GM12865 (cell line): ENCODE measurements at regions not wholly inside any gene's neighbourhood (a gene's known extent, or its start where the extent isn't known, plus 50 kb on each side); places are given as distances from the start of the nearest gene placed in this dataset.

Experiments used
- DNase-seq: peaks from one replicate; pipeline ENCODE4 v3.0.0; 2010; ENCODE audit warnings: low read depth
- H3K4me3 ChIP-seq: 2 replicates; pipeline ENCODE4 v1.5.1; 2011; ENCODE audit warnings: mild to moderate bottlenecking, low read depth, low read length, control low read depth
- TF ChIP-seq, protein P1 (sequence below): IDR thresholded peaks from 2 replicates; pipeline ENCODE4 v1.5.1; 2011; ENCODE audit warnings: low read length, control low read depth, low read depth, inconsistent platforms; ENCODE audit not compliant: insufficient read depth; ENCODE audit errors: missing control alignments

DNA sequence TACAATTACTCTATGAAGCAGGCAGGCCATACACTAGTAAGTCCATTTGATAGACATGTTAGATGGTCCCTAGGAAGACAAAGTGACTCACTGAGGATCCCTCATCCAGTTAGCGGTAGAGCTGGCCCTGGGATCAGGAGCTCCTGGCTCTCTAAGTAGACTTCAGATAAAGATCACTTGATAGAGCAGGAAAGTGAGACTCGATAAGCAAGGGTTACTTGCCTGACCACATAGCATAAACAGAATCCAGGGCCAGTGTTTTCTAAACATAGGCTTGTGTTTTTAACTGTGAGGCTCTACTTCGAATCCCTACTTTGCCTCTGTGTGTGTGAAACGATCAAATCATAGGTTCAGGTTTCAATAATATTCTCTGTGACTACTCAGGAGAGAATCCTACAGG lies 355.2 kb upstream of the TRIB2 start:
- H3K4me3 ChIP-seq, result no peak overlapping the region
- TF ChIP-seq, protein P1, sequence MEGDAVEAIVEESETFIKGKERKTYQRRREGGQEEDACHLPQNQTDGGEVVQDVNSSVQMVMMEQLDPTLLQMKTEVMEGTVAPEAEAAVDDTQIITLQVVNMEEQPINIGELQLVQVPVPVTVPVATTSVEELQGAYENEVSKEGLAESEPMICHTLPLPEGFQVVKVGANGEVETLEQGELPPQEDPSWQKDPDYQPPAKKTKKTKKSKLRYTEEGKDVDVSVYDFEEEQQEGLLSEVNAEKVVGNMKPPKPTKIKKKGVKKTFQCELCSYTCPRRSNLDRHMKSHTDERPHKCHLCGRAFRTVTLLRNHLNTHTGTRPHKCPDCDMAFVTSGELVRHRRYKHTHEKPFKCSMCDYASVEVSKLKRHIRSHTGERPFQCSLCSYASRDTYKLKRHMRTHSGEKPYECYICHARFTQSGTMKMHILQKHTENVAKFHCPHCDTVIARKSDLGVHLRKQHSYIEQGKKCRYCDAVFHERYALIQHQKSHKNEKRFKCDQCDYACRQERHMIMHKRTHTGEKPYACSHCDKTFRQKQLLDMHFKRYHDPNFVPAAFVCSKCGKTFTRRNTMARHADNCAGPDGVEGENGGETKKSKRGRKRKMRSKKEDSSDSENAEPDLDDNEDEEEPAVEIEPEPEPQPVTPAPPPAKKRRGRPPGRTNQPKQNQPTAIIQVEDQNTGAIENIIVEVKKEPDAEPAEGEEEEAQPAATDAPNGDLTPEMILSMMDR, result no peak
- no peak for DNase-seq

DNA sequence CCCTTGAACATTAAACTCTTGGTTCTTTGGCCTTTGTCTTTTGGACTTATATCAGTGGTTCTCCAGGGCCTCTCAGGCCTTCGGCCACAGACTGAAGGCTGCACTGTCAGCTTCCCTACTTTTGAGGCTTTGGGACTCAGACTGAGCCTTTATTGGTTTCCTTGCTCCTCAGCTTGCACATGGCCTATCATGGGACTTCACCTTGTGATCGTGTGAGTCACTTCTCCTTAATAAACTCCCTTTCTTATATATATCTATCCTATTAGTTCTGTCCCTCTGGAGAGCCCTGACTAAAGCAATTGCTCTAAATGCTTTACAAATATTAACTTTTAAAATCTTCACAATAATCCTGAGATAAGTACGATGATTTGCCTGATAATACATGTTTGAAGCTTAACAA lies 353.6 kb upstream of the TRIB2 start:
- TF ChIP-seq, protein P1, result no peak
- no peak overlapping the region for H3K4me3 ChIP-seq
- no peak for DNase-seq

DNA sequence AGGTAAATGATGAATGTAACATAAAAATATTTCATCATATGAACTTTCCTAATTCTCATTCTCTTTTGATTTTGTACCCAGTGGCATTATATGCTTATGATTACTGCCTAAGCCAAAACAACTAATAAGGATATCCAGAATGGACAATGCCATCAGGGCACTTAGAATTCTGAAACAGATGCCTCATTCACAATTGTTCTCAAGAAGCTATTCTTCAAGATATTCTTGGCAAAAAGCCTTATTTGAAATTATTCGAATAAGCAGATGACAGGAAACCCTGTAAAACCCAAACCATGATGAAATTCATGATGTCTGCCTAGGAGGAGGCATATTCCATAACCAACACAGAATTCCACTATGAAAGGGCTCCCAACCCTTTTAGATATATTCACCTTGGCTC lies 353.2 kb upstream of the TRIB2 start:
- no peak overlapping the region for H3K4me3 ChIP-seq
- TF ChIP-seq, protein P1, result no peak
- no peak for DNase-seq

DNA sequence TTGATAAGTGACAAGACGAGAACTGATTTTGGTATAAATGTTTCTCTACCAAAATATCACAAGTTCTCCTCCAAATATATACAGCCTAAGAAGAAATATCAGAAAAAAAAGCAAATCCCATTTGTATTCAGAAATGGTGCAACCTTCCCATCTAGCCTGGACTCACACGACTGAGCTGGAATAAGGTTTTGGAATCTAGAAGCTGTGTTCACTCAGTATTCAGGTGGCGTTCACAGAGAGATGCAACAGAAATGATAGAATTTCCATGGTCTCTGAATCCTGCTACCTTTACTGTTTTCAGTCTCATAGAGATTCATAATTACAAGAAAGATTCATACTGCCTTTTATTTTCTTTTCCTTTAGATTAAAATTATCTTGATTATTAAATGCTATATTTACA lies 347.2 kb upstream of the TRIB2 start:
- H3K4me3 ChIP-seq, result no peak overlapping the region
- TF ChIP-seq, protein P1, result no peak
- no peak for DNase-seq

DNA sequence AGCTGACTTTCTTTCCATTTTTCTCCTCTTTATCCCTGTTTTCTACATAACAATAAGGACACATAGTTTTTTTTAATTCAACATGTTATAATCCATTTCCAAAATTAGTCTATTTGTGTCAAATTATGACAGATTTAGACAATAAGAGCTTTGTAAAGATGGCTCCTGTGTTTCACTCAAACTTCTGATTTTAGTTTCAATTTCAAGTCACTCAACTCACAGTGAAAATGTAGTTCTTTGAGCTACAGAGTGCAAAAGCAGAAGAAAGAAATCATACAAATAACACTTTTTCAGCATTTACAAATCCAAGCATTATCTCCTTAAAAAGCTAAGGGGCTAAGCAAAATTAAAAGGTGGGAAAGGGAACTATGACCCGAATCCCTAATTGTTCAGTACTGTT lies 340.7 kb upstream of the TRIB2 start:
- DNase-seq, result peak; percentile 5
- no peak overlapping the region for H3K4me3 ChIP-seq
- TF ChIP-seq, protein P1, result no peak

DNA sequence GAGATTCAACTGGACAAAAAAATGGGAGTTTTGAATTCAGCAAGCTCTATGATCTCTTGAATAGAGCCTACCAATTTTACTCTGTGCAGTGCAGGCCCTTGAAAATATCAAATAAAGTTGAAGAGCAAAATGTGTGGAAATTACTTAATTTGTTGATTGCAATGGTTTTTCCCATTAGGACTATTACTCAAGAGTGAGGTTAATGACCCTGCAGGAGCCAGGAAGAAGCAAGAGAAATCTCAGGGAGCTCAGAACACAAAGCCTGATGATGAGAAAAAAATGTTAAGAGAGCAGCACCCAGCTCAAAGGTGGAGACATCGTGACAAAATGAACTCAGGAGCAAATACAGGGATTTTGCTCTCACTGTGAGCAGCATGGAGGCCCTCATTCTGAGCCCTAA lies 337.6 kb upstream of the TRIB2 start:
- TF ChIP-seq, protein P1, result no peak
- DNase-seq, result no peak
- no peak overlapping the region for H3K4me3 ChIP-seq

DNA sequence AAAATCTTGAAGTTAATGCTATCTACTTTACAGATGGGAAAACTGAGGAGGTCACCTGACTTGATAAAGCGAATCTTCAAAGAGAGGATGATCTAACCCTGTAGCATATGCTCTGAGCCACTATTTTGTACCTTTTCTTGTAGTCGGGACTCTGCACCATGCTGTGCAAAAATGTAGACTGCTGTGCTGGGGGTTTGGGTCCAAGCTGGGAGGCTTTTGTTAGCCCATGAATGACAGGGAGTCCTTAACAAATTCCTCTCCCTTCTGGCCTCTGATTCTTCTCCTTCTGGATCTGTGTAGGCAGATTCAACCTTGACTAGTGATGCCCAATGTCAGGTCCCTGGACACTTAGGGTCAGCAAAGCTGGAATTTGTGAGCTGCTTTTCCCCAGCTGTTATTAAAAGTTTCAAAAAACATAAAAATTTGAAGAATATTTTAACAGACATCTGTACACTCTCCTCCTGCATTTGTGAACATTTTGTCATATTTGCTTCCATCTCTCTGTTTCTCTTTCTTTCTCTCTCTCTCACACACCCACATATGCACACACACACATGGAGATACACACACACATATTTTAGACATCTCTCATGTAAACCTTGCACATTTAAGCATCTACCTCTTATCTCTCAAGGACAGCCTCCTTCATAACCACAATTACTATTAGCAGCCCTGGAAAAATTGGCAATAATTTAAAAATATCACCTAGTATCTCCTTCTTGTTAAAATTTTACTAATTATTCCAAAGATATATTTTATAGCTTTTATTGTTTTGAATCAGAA lies 335.0 kb upstream of the TRIB2 start:
- DNase-seq, result no peak
- H3K4me3 ChIP-seq, result no peak overlapping the region
- TF ChIP-seq, protein P1, result no peak
